ENCODE measurements at regions not wholly inside any gene's neighbourhood (a gene's known extent, or its start where the extent isn't known, plus 50 kb on each side); places are given as distances from the start of the nearest gene placed in this dataset.
"Not testable (repeated sequence)": the region's sequence is repeated elsewhere in the genome, so short reads cannot be mapped to it uniquely, and the experiment has no call there.

- no peak for DNase-seq (ENCODE audit: low spot score)
Observed at GRCh38 chr2:48220501-48220900, 94.0 kb upstream of the FOXN2 start.

- no peak for DNase-seq (ENCODE audit: low spot score)
Observed at GRCh38 chr2:48221846-48222516, 92.5 kb upstream of the FOXN2 start.

GRCh38 chr2:48227617-48228344 is 86.7 kb upstream of the FOXN2 start:
- no peak for DNase-seq (ENCODE audit: low spot score)

GRCh38 chr2:48228345-48228684 is 86.2 kb upstream of the FOXN2 start:
- no peak for DNase-seq (ENCODE audit: low spot score)

GRCh38 chr2:48229063-48229462 is 85.4 kb upstream of the FOXN2 start:
- no peak for DNase-seq (ENCODE audit: low spot score)

- no peak for DNase-seq (ENCODE audit: low spot score)
Observed at GRCh38 chr2:48230834-48231233, 83.6 kb upstream of the FOXN2 start.

- no peak for DNase-seq (ENCODE audit: low spot score)
Observed at GRCh38 chr2:48232351-48232750, 82.1 kb upstream of the FOXN2 start.

GRCh38 chr2:48233005-48233404 is 81.5 kb upstream of the FOXN2 start:
- DNase-seq (ENCODE audit: low spot score): no peak

- DNase-seq (ENCODE audit: low spot score): not testable (repeated sequence)
Observed at GRCh38 chr2:48233824-48234223, 80.7 kb upstream of the FOXN2 start.

- no peak for DNase-seq (ENCODE audit: low spot score)
Observed at GRCh38 chr2:48235076-48235475, 79.4 kb upstream of the FOXN2 start.

- DNase-seq (ENCODE audit: low spot score): no peak
Observed at GRCh38 chr2:48238381-48238780, 76.1 kb upstream of the FOXN2 start.

GRCh38 chr2:48240912-48241311 is 73.6 kb upstream of the FOXN2 start:
- no peak for DNase-seq (ENCODE audit: low spot score)

GRCh38 chr2:48247206-48247605 is 67.3 kb upstream of the FOXN2 start:
- no peak for DNase-seq (ENCODE audit: low spot score)

GRCh38 chr2:48248251-48248933 is 66.1 kb upstream of the FOXN2 start:
- DNase-seq (ENCODE audit: low spot score): peak; percentile 83

GRCh38 chr2:48249025-48249424 is 65.5 kb upstream of the FOXN2 start:
- DNase-seq (ENCODE audit: low spot score): peak; percentile 20

- peak; percentile 57 for DNase-seq (ENCODE audit: low spot score)
Observed at GRCh38 chr2:48249631-48250473, 64.6 kb upstream of the FOXN2 start.

- DNase-seq (ENCODE audit: low spot score): no peak
Observed at GRCh38 chr2:48250474-48250844, 64.0 kb upstream of the FOXN2 start.

- no peak for DNase-seq (ENCODE audit: low spot score)
Observed at GRCh38 chr2:48250943-48251342, 63.5 kb upstream of the FOXN2 start.

- DNase-seq (ENCODE audit: low spot score): no peak
Observed at GRCh38 chr2:48251437-48252148, 62.9 kb upstream of the FOXN2 start.

GRCh38 chr2:48253301-48253700 is 61.2 kb upstream of the FOXN2 start:
- DNase-seq (ENCODE audit: low spot score): no peak

GRCh38 chr2:48254839-48255238 is 59.6 kb upstream of the FOXN2 start:
- no peak for DNase-seq (ENCODE audit: low spot score)

GRCh38 chr2:48257456-48257855 is 57.0 kb upstream of the FOXN2 start:
- no peak for DNase-seq (ENCODE audit: low spot score)
